Astrocyte of the spinal cord (primary cell): ENCODE measurements at regions not wholly inside any gene's neighbourhood (a gene's known extent, or its start where the extent isn't known, plus 50 kb on each side); places are given as distances from the start of the nearest gene placed in this dataset.
A peak's percentile ranks its signal among the peaks of the same experiment; 100 is the strongest.

Experiments used
- DNase-seq: peaks from one replicate; pipeline ENCODE4 v3.0.0; 2011; ENCODE audit warnings: low read depth, low spot score
- H3K4me3 ChIP-seq: 2 replicates; pipeline ENCODE4 v1.5.1; 2011; ENCODE audit warnings: low read depth, mild to moderate bottlenecking, low read length, moderate library complexity
- CTCF ChIP-seq: IDR thresholded peaks from 2 replicates; pipeline ENCODE4 v1.5.1; 2012; ENCODE audit warnings: low read depth, mild to moderate bottlenecking, low read length, inconsistent platforms
- in situ Hi-C: cut with HindIII; loops from 2 replicates; pipeline ENCODE4 v1.10.0; 2017; ENCODE audit warnings: low sequenced_read_pairs

- in situ Hi-C loops: no loop called here
- no peak for DNase-seq
- no peak overlapping the region for H3K4me3 ChIP-seq
- no peak for TF ChIP-seq CTCF
Observed at GRCh38 chr5:57891443-57891842, 408.8 kb upstream of the ACTBL2 start.

GRCh38 chr5:57889558-57889957 is 406.9 kb upstream of the ACTBL2 start:
- no peak overlapping the region for H3K4me3 ChIP-seq
- TF ChIP-seq CTCF: peak; percentile 53
- peak; percentile 90 for DNase-seq
- in situ Hi-C loops: no loop called here

- in situ Hi-C loops: no loop called here
- peak; percentile 68 for TF ChIP-seq CTCF
- peak; percentile 73 for DNase-seq
- H3K4me3 ChIP-seq: no peak overlapping the region
Observed at GRCh38 chr5:57887851-57888621, 405.4 kb upstream of the ACTBL2 start.

GRCh38 chr5:57884346-57885102 is 401.9 kb upstream of the ACTBL2 start:
- in situ Hi-C loops: no loop called here
- no peak for TF ChIP-seq CTCF
- no peak for DNase-seq
- H3K4me3 ChIP-seq: no peak overlapping the region

GRCh38 chr5:57880216-57880615 is 397.6 kb upstream of the ACTBL2 start:
- no peak overlapping the region for H3K4me3 ChIP-seq
- DNase-seq: no peak
- in situ Hi-C loops: no loop called here
- no peak for TF ChIP-seq CTCF

GRCh38 chr5:57878301-57878722 is 395.7 kb upstream of the ACTBL2 start:
- in situ Hi-C loops: no loop called here
- no peak overlapping the region for H3K4me3 ChIP-seq
- TF ChIP-seq CTCF: no peak
- no peak for DNase-seq
